GM12865 (cell line): ENCODE measurements at regions not wholly inside any gene's neighbourhood (a gene's known extent, or its start where the extent isn't known, plus 50 kb on each side); places are given as distances from the start of the nearest gene placed in this dataset.

Source experiments
- DNase-seq: peaks from one replicate; pipeline ENCODE4 v3.0.0; 2010; ENCODE audit warnings: low read depth
- H3K4me3 ChIP-seq: 2 replicates; pipeline ENCODE4 v1.5.1; 2011; ENCODE audit warnings: mild to moderate bottlenecking, low read depth, low read length, control low read depth
- TF ChIP-seq, protein P1 (sequence below): IDR thresholded peaks from 2 replicates; pipeline ENCODE4 v1.5.1; 2011; ENCODE audit warnings: low read length, control low read depth, low read depth, inconsistent platforms; ENCODE audit not compliant: insufficient read depth; ENCODE audit errors: missing control alignments

GRCh38 chr18:24913507-24914170 is 438.3 kb downstream of the ZNF521 start:
- TF ChIP-seq, protein P1, sequence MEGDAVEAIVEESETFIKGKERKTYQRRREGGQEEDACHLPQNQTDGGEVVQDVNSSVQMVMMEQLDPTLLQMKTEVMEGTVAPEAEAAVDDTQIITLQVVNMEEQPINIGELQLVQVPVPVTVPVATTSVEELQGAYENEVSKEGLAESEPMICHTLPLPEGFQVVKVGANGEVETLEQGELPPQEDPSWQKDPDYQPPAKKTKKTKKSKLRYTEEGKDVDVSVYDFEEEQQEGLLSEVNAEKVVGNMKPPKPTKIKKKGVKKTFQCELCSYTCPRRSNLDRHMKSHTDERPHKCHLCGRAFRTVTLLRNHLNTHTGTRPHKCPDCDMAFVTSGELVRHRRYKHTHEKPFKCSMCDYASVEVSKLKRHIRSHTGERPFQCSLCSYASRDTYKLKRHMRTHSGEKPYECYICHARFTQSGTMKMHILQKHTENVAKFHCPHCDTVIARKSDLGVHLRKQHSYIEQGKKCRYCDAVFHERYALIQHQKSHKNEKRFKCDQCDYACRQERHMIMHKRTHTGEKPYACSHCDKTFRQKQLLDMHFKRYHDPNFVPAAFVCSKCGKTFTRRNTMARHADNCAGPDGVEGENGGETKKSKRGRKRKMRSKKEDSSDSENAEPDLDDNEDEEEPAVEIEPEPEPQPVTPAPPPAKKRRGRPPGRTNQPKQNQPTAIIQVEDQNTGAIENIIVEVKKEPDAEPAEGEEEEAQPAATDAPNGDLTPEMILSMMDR, result no peak
- H3K4me3 ChIP-seq, result no peak overlapping the region
- DNase-seq, result no peak

DNA sequence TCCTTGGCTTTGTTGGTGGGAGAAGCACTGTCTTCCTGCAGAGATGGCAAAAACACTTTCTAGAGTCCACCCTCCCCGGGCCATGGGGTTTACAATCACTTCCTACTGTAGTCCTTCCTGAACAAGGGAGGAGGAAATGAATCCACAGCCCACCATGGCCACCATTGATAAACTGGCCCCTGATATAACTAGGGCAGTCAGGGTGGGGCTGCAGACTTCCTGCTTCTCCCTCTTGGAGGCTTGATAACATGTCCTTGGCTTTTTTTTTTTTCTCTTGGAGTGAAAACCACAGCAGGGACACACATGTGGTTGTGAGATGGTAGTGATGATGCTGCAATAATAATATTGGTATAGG is 437.8 kb downstream of the ZNF521 start:
- TF ChIP-seq, protein P1, result no peak
- H3K4me3 ChIP-seq, result no peak overlapping the region
- no peak for DNase-seq

GRCh38 chr18:24914685-24915084 is 437.3 kb downstream of the ZNF521 start:
- no peak overlapping the region for H3K4me3 ChIP-seq
- TF ChIP-seq, protein P1, result no peak
- DNase-seq, result no peak

- TF ChIP-seq, protein P1, result no peak
- no peak overlapping the region for H3K4me3 ChIP-seq
- DNase-seq, result no peak
Measured at GRCh38 chr18:24915547-24915946, 436.4 kb downstream of the ZNF521 start.

DNA sequence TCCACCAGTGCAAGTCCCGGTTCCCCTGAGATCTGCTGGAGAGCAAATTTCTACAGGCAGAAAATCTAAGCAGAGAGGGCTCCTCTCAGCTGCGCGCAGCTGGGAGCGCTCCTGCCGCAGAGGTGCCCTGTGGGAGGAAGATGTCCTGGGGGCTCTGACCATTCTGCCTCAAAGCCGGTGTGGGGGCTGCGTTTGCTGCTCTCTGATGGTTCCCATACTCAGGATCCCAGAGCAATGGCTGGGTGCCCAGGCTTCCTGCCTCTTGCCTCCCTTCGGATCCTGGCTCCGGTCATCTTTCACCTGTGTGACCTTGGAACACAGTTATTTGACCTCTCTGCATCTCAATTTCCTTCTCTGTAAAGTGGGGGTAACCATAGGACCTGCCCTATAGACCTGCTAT is 434.2 kb downstream of the ZNF521 start:
- no peak overlapping the region for H3K4me3 ChIP-seq
- TF ChIP-seq, protein P1, result no peak
- no peak for DNase-seq

- DNase-seq, result no peak
- H3K4me3 ChIP-seq, result no peak overlapping the region
- TF ChIP-seq, protein P1, result no peak
Measured at GRCh38 chr18:24918257-24918656, 433.7 kb downstream of the ZNF521 start.

GRCh38 chr18:24919181-24919797 is 432.7 kb downstream of the ZNF521 start:
- no peak for DNase-seq
- TF ChIP-seq, protein P1, result no peak
- no peak overlapping the region for H3K4me3 ChIP-seq
